Panc1 (cell line): ENCODE measurements at regions not wholly inside any gene's neighbourhood (a gene's known extent, or its start where the extent isn't known, plus 50 kb on each side); places are given as distances from the start of the nearest gene placed in this dataset.

ENCODE experiments used
- POLR2AphosphoS5 ChIP-seq: IDR thresholded peaks from 2 replicates; pipeline ENCODE4 v1.6.1; 2012; ENCODE audit warnings: mild to moderate bottlenecking, low read depth, low read length, moderate library complexity
- TF ChIP-seq, protein P1 (sequence below): fragments of 450-650 bp; IDR thresholded peaks from 2 replicates; pipeline ENCODE4 v1.5.1; 2017; ENCODE audit warnings: mild to moderate bottlenecking

GRCh38 chr13:66009241-66009640, 1220.9 kb downstream of the PCDH9 start:
- TF ChIP-seq, protein P1, sequence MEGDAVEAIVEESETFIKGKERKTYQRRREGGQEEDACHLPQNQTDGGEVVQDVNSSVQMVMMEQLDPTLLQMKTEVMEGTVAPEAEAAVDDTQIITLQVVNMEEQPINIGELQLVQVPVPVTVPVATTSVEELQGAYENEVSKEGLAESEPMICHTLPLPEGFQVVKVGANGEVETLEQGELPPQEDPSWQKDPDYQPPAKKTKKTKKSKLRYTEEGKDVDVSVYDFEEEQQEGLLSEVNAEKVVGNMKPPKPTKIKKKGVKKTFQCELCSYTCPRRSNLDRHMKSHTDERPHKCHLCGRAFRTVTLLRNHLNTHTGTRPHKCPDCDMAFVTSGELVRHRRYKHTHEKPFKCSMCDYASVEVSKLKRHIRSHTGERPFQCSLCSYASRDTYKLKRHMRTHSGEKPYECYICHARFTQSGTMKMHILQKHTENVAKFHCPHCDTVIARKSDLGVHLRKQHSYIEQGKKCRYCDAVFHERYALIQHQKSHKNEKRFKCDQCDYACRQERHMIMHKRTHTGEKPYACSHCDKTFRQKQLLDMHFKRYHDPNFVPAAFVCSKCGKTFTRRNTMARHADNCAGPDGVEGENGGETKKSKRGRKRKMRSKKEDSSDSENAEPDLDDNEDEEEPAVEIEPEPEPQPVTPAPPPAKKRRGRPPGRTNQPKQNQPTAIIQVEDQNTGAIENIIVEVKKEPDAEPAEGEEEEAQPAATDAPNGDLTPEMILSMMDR: no peak
- no peak for TF ChIP-seq POLR2AphosphoS5
